Peyer's patch (tissue), 4 donors: ENCODE measurements at regions not wholly inside any gene's neighbourhood (a gene's known extent, or its start where the extent isn't known, plus 50 kb on each side); places are given as distances from the start of the nearest gene placed in this dataset.

ENCODE experiments used
- CTCF ChIP-seq, 6 experiments: fragments of 450-650 bp in 4 of 6; fragments of 200-600 bp in 2 of 6; sonication (generic) in 1 of 6; IDR thresholded peaks; one replicate each; pipeline ENCODE4 v1.5.1; 2017 to 2019; ENCODE audit warnings: antibody characterized with exemption in 6 of 6, mild to moderate bottlenecking in 3 of 6, moderate library complexity in 1 of 6
- POLR2A ChIP-seq, 2 donors: fragments of 450-650 bp; IDR thresholded peaks; one replicate each; pipeline ENCODE4 v1.5.1; 2017; ENCODE audit warnings: antibody characterized with exemption in 2 of 2, mild to moderate bottlenecking in 2 of 2, moderate library complexity in 2 of 2

GRCh38 chr1:58884706-58885661, 101.1 kb upstream of the JUN start:
- TF ChIP-seq CTCF (IDR thresholded peaks at IDR 0.05) (no peak), POLR2A (IDR thresholded peaks at IDR 0.05) (no peak)
